ENCODE measurements at regions not wholly inside any gene's neighbourhood (a gene's known extent, or its start where the extent isn't known, plus 50 kb on each side); places are given as distances from the start of the nearest gene placed in this dataset.

GRCh38 chr3:110332629-110333028, 739.0 kb upstream of the NECTIN3 start:
- no peak overlapping the region for H3K27ac ChIP-seq (ENCODE audit: low read depth, low read length, poor library complexity, severe bottlenecking)
- no TSS peak for BruUV-seq (replicated peaks)
- no peaks in the 10 kb centered on the region for H3K79me2 ChIP-seq (ENCODE audit: insufficient read depth, low read depth, low read length)
- peaks cover 2% of the 10 kb centered on the region; the same call in 1 of the 2 replicates for H3K9me3 ChIP-seq (ENCODE audit: low read length)
- no peak overlapping the region for H3K4me2 ChIP-seq (ENCODE audit: low read length)
- H2AFZ ChIP-seq (ENCODE audit: low read length) = no peak overlapping the region
- ChIA-PET POLR2A (interaction anchor here (0.6 kb wide), 1 partner anchor 25 kb away, joined by 3 read pairs; no protein-coding TSS in a partner anchor), CTCF (ENCODE audit: unreplicated experiment) (no interaction called here)
- intact Hi-C loops (cut with micrococcal nuclease; ENCODE audit: unreplicated experiment) = no loop called here
- TF ChIP-seq CTCF (conservative IDR thresholded peaks at IDR 0.05; ENCODE audit: low read length) = no peak
- no peak for TF ChIP-seq EZH2phosphoT487 (IDR thresholded peaks at IDR 0.05; ENCODE audit: borderline replicate concordance, low read depth, low read length)
- no peaks in the 10 kb centered on the region for H4K20me1 ChIP-seq (ENCODE audit: insufficient read depth, low read length)
- DNase-seq (ENCODE audit: low spot score) = no peak
- H3K4me1 ChIP-seq (ENCODE audit: insufficient read depth, low read length, poor library complexity, severe bottlenecking) = no peaks in the 10 kb centered on the region
- H3K36me3 ChIP-seq (ENCODE audit: insufficient read depth, low read length) = no peaks in the 10 kb centered on the region
- no peak overlapping the region for H3K4me3 ChIP-seq (ENCODE audit: low read depth, low read length, poor library complexity, severe bottlenecking)
- no peaks in the 10 kb centered on the region for H3K9me2 ChIP-seq (ENCODE audit: insufficient read depth, low read length)

GRCh38 chr3:110341047-110341446, 730.6 kb upstream of the NECTIN3 start:
- BruUV-seq (replicated peaks) = no TSS peak
- no peaks in the 10 kb centered on the region for H3K36me3 ChIP-seq (ENCODE audit: insufficient read depth, low read length)

DNA sequence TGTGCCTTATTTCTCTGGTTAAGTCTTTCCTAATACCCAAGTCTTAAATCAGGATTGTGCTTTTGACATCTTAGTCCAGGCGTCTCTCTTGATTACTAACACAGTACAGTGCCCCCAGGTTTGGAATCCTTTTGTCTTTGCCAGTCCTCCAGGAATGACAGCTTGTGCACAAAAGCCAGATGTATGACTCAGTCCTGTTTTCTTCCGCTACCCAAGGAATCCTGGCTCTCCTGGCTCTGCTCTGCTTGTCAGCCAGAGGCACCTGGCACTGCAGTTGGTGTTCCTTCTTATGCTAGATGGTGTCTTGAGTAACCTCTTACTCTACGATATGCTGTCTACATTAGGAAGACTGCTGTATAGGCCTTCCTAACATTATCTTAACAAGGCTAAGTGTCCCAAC, 728.2 kb upstream of the NECTIN3 start:
- no peak overlapping the region for H3K4me2 ChIP-seq (ENCODE audit: low read length)
- H3K4me1 ChIP-seq (ENCODE audit: insufficient read depth, low read length, poor library complexity, severe bottlenecking) = no peaks in the 10 kb centered on the region
- CTCF ChIA-PET (ENCODE audit: unreplicated experiment) = no interaction called here
- no peak overlapping the region for H3K27ac ChIP-seq (ENCODE audit: low read depth, low read length, poor library complexity, severe bottlenecking)
- no TSS peak for BruUV-seq (replicated peaks)
- H3K36me3 ChIP-seq (ENCODE audit: insufficient read depth, low read length) = no peaks in the 10 kb centered on the region
- no peaks in the 10 kb centered on the region for H3K79me2 ChIP-seq (ENCODE audit: insufficient read depth, low read depth, low read length)
- POLR2A ChIA-PET = no interaction called here
- H3K4me3 ChIP-seq (ENCODE audit: low read depth, low read length, poor library complexity, severe bottlenecking) = no peak overlapping the region
- intact Hi-C loops (cut with micrococcal nuclease; ENCODE audit: unreplicated experiment) = no loop called here
- TF ChIP-seq CTCF (conservative IDR thresholded peaks at IDR 0.05; ENCODE audit: low read length) (no peak), EZH2phosphoT487 (IDR thresholded peaks at IDR 0.05; ENCODE audit: borderline replicate concordance, low read depth, low read length) (no peak)
- H4K20me1 ChIP-seq (ENCODE audit: insufficient read depth, low read length) = no peaks in the 10 kb centered on the region
- no peaks in the 10 kb centered on the region for H3K9me2 ChIP-seq (ENCODE audit: insufficient read depth, low read length)
- DNase-seq (ENCODE audit: low spot score) = no peak
- H2AFZ ChIP-seq (ENCODE audit: low read length) = no peak overlapping the region
- H3K9me3 ChIP-seq (ENCODE audit: low read length) = no peaks in the 10 kb centered on the region

More at GRCh38 chr3:110341047-110341446, 730.6 kb upstream of the NECTIN3 start:
- TF ChIP-seq CTCF (conservative IDR thresholded peaks at IDR 0.05; ENCODE audit: low read length) = no peak
- TF ChIP-seq EZH2phosphoT487 (IDR thresholded peaks at IDR 0.05; ENCODE audit: borderline replicate concordance, low read depth, low read length) = no peak
- no peaks in the 10 kb centered on the region for H3K9me2 ChIP-seq (ENCODE audit: insufficient read depth, low read length)
- no peak overlapping the region for H2AFZ ChIP-seq (ENCODE audit: low read length)
- H3K4me2 ChIP-seq (ENCODE audit: low read length) = no peak overlapping the region
- no peak overlapping the region for H3K27ac ChIP-seq (ENCODE audit: low read depth, low read length, poor library complexity, severe bottlenecking)
- DNase-seq (ENCODE audit: low spot score) = no peak
- no peaks in the 10 kb centered on the region for H3K4me1 ChIP-seq (ENCODE audit: insufficient read depth, low read length, poor library complexity, severe bottlenecking)
- no peaks in the 10 kb centered on the region for H3K79me2 ChIP-seq (ENCODE audit: insufficient read depth, low read depth, low read length)
- intact Hi-C loops (cut with micrococcal nuclease; ENCODE audit: unreplicated experiment) = no loop called here
- H3K9me3 ChIP-seq (ENCODE audit: low read length) = peaks cover 9% of the 10 kb centered on the region; the same call in 1 of the 2 replicates
- ChIA-PET CTCF (ENCODE audit: unreplicated experiment) (no interaction called here), POLR2A (no interaction called here)
- H3K4me3 ChIP-seq (ENCODE audit: low read depth, low read length, poor library complexity, severe bottlenecking) = no peak overlapping the region
- H4K20me1 ChIP-seq (ENCODE audit: insufficient read depth, low read length) = no peaks in the 10 kb centered on the region
